BJ (cell line): ENCODE measurements at regions not wholly inside any gene's neighbourhood (a gene's known extent, or its start where the extent isn't known, plus 50 kb on each side); places are given as distances from the start of the nearest gene placed in this dataset.

ENCODE experiments used
- CTCF ChIA-PET: fragments of 350-600 bp; formaldehyde crosslinking; extraction: SDS; loops from one replicate; lab custom pipeline; 2021; ENCODE audit warnings: antibody characterized with exemption, inconsistent platforms; lab: Yijun Ruan, JAX
- POLR2A ChIA-PET: fragments of 300-600 bp; sonication (Branson Sonifier 250); formaldehyde crosslinking; extraction: SDS; loops from one replicate; lab custom pipeline; 2021; ENCODE audit warnings: antibody characterized with exemption; lab: Charles Lee
- DNase-seq: peaks from one replicate; pipeline ENCODE4 v3.0.0-alpha.2; 2011; ENCODE audit warnings: low read depth
- H3K27me3 ChIP-seq: 2 replicates; pipeline ENCODE4 v1.6.0; 2011; ENCODE audit warnings: low read length; ENCODE audit not compliant: control insufficient read depth, insufficient read depth
- H3K36me3 ChIP-seq: 2 replicates; pipeline ENCODE4 v1.5.1; 2011; ENCODE audit warnings: low read length; ENCODE audit not compliant: control insufficient read depth, insufficient read depth
- H3K4me3 ChIP-seq: 2 replicates; pipeline ENCODE4 v1.5.1; 2011; ENCODE audit warnings: low read depth, mild to moderate bottlenecking, control low read depth, low read length
- TF ChIP-seq, protein P1 (sequence below): IDR thresholded peaks from 2 replicates; pipeline ENCODE4 v1.5.1; 2011; ENCODE audit warnings: low read depth, mild to moderate bottlenecking, control low read depth, inconsistent platforms, low read length, moderate library complexity; ENCODE audit not compliant: insufficient read depth

DNA sequence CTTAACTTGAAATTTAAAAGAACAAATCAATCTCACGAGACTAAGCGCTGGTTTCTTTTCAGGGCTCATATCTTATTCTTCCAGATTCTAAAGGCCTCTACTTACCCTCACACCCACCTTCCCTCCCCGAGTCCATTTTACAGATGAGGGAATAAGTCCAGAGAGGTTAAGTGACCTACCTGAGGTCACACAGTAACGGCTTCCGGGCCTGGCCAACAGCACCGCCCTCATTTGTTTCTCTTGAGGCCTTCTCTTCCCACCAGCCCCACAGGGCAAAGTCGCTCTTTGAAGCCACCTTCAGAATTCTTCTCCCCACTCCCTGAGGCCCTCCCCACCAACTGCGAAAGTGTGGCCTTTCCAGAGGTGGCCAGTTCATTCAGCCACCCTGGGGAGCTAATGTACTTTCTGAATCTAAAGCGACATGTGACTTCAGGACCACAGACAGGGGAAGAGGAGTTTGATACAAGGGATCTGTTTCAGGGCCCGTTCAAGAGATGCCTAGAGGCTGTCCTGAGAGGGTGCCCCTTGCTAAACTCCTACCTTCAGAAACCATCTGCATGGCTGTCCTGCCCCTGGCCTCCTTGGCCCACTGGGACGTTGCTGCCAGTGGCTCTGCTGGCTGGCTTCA, 275.3 kb downstream of the HAUS1 start:
- POLR2A ChIA-PET, result no interaction called here
- H3K36me3 ChIP-seq, result no peaks in the 10 kb centered on the region
- DNase-seq, result no peak
- peaks cover 1% of the 10 kb centered on the region for H3K27me3 ChIP-seq
- TF ChIP-seq, protein P1, sequence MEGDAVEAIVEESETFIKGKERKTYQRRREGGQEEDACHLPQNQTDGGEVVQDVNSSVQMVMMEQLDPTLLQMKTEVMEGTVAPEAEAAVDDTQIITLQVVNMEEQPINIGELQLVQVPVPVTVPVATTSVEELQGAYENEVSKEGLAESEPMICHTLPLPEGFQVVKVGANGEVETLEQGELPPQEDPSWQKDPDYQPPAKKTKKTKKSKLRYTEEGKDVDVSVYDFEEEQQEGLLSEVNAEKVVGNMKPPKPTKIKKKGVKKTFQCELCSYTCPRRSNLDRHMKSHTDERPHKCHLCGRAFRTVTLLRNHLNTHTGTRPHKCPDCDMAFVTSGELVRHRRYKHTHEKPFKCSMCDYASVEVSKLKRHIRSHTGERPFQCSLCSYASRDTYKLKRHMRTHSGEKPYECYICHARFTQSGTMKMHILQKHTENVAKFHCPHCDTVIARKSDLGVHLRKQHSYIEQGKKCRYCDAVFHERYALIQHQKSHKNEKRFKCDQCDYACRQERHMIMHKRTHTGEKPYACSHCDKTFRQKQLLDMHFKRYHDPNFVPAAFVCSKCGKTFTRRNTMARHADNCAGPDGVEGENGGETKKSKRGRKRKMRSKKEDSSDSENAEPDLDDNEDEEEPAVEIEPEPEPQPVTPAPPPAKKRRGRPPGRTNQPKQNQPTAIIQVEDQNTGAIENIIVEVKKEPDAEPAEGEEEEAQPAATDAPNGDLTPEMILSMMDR, result no peak
- no peak overlapping the region for H3K4me3 ChIP-seq
- CTCF ChIA-PET, result no interaction called here

DNA sequence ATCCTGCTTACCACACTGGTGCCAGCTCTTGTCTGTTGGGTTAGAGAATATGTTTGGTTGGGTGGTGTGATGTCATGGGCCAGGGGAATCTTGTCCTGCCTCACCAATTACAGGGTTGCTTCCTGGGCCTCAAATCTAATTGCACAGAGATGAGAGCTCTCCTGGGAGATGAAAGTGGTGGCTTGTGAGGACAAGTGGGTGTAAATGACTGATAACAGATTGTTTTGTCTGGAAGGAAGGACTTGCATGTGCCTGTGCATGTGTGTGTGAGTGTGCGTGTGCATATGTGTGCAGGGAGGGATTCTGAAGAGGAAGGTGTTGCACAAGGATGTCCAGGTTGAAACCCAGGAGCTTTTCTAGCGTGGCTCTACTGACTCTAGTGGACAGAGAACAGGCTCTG, 271.9 kb downstream of the LOXHD1 start:
- ChIA-PET POLR2A (no interaction called here), CTCF (no interaction called here)
- DNase-seq, result no peak
- Histone ChIP-seq H3K36me3 (no peaks in the 10 kb centered on the region), H3K4me3 (no peak overlapping the region), H3K27me3 (peaks cover 4% of the 10 kb centered on the region)
- TF ChIP-seq, protein P1, result no peak

DNA sequence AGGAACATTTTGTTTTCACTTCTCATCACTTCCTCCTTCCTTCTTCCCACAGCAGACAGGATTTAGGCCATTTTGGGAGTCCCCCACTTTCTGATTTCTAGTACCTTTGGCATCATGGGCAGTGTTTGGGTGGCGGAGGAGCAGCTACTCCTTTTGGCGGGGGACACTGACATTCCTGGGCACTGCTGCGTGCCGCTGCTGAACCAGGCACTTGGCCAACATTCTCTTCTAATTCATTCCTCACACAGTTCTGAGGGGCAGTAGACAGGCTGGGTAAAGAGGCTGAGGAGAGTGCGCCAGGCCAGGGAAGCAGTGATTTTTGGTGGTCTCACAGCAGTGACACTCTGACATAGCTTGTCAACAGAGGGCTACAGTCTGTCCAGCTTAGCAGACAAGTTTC, 270.2 kb downstream of the LOXHD1 start:
- no peaks in the 10 kb centered on the region for H3K36me3 ChIP-seq
- ChIA-PET POLR2A (no interaction called here), CTCF (interaction anchor here (1.2 to 1.6 kb wide), 2 partner anchors 27 to 106 kb away, joined by 3 to 4 read pairs; no protein-coding TSS in a partner anchor)
- H3K4me3 ChIP-seq, result no peak overlapping the region
- TF ChIP-seq, protein P1, result no peak
- peaks cover 4% of the 10 kb centered on the region for H3K27me3 ChIP-seq
- no peak for DNase-seq

DNA sequence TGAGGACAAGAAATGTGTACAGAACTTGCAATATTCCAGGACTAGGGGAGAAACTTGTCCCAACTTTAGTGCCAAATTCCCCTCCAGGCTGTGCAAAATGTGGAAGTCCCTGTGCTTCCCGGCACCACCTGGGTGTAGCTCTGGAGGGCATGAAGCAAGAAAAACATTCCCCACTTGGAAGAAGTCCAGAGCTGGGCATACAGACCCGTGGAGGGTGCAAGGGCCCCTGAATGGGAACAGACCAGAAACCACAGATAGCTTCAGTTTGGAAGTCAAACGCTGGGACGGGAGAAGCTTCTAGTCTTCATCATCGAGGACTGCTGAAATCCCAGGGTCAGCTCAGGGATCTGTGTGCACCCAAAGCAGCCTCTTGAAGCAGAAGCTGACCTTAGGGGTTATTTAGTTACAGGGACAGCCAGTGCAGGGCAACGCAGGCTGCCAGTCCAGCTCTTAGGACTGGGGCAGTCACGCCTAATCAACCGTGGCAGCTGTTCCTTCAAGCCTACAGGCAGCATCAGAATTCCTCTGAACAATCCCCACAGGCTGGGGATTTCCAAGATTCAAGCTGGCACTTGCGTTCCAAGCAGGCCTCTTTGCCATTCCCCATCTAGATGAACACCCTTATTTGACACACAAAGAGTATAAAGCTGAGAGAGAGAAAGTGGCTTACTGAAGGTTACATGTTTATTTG, 269.4 kb downstream of the LOXHD1 start:
- TF ChIP-seq, protein P1, result no peak
- ChIA-PET POLR2A (no interaction called here), CTCF (interaction anchor here (0.6 to 1.6 kb wide), 2 partner anchors 35 to 106 kb away, joined by 3 to 4 read pairs; no protein-coding TSS in a partner anchor)
- H3K36me3 ChIP-seq, result no peaks in the 10 kb centered on the region
- H3K4me3 ChIP-seq, result no peak overlapping the region
- peaks cover 6% of the 10 kb centered on the region for H3K27me3 ChIP-seq
- DNase-seq, result no peak

DNA sequence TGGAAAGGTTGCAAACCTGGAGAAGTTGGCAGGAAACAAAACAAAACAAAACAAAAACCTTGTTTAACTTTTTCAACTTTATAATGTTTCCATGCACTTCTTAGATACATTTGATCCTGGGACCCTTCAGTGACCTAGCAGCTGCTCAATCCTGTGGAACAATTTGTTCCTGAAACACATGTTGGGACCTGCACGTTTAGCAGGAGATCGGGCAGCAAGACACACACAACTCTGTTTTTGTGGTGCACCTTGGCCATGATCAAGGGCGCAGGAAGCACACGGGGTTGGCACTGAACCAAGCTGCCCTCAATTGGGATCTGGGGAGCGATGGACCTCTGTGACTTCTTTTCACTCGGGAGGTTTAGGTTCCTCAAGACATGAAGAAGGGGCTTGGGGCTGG, 268.7 kb downstream of the LOXHD1 start:
- POLR2A ChIA-PET, result no interaction called here
- no peak for DNase-seq
- CTCF ChIA-PET, result interaction anchor here (1.6 kb wide), 1 partner anchor 107 kb away, joined by 4 read pairs; no protein-coding TSS in a partner anchor
- TF ChIP-seq, protein P1, result no peak
- H3K36me3 ChIP-seq, result no peaks in the 10 kb centered on the region
- H3K27me3 ChIP-seq, result peaks cover 6% of the 10 kb centered on the region
- H3K4me3 ChIP-seq, result no peak overlapping the region
